GM12878 (cell line): ENCODE measurements at regions not wholly inside any gene's neighbourhood (a gene's known extent, or its start where the extent isn't known, plus 50 kb on each side); places are given as distances from the start of the nearest gene placed in this dataset.

Source experiments
- ATAC-seq: fragments of 200-7000 bp; cut with Tn5 transposase; 3 replicates; pipeline ENCODE4 v1.9.1; 2020; ENCODE audit warnings: mild to moderate bottlenecking, moderate library complexity
- BruUV-seq: library from RNA; stranded (reverse); fragments of 400-500 nt; replicated peaks from 2 replicates; lab custom pipeline; 2021; lab: Mats Ljungman, UMichigan
- CTCF ChIA-PET: fragments of 300-600 bp; sonication (Branson Sonifier 250); formaldehyde crosslinking; extraction: SDS; loops from one replicate; lab custom pipeline; 2021; ENCODE audit warnings: inconsistent platforms; lab: Yijun Ruan, JAX
- POLR2A ChIA-PET: fragments of 350-600 bp; formaldehyde crosslinking; extraction: SDS; loops from one replicate; lab custom pipeline; 2021; ENCODE audit warnings: inconsistent platforms; lab: Charles Lee
- RAD21 ChIA-PET: fragments of 300-600 bp; sonication (Branson Sonifier 250); formaldehyde crosslinking; loops from one replicate; lab custom pipeline; 2023; ENCODE audit warnings: antibody characterized with exemption; ENCODE audit not compliant: unreplicated experiment; lab: Charles Lee
- SMC1A ChIA-PET: fragments of 300-600 bp; sonication (Branson Sonifier 250); formaldehyde crosslinking; loops from one replicate; lab custom pipeline; 2023; ENCODE audit not compliant: unreplicated experiment, uncharacterized antibody; lab: Charles Lee
- DNase-seq: peaks from one replicate; pipeline ENCODE4 v3.0.0-alpha.2; 2011; ENCODE audit warnings: low read depth, low spot score
- FAIRE-seq: peaks from 3 replicates; lab custom pipeline; 2011; peaks lifted over from hg19 to GRCh38; lab: Jason Lieb, UNC
- H2AFZ ChIP-seq: 2 replicates; pipeline ENCODE4 v1.6.0; 2011; ENCODE audit warnings: low read depth, low read length, control low read depth; ENCODE audit not compliant: control insufficient read depth
- H3K27ac ChIP-seq: 2 replicates; pipeline ENCODE4 v1.5.1; 2011; ENCODE audit warnings: control low read depth; ENCODE audit not compliant: control insufficient read depth, insufficient read depth
- H3K27me3 ChIP-seq, 2 experiments: replicated peaks in 1 of 2; 2 replicates each; pipeline versions ENCODE4 v1.6.0 to v1.6.1; 2011; ENCODE audit warnings: low read length in 1 of 2; ENCODE audit not compliant: control insufficient read depth in 2 of 2, insufficient read depth in 2 of 2
- H3K36me3 ChIP-seq, 2 experiments: 2 replicates each; pipeline ENCODE4 v1.5.1; 2011; ENCODE audit warnings: low read length in 1 of 2; ENCODE audit not compliant: control insufficient read depth in 2 of 2, insufficient read depth in 2 of 2
- H3K4me1 ChIP-seq: 2 replicates; pipeline ENCODE4 v1.6.1; 2011; ENCODE audit warnings: mild to moderate bottlenecking, low read length, moderate library complexity, mixed read lengths; ENCODE audit not compliant: control insufficient read depth, insufficient read depth
- H3K4me2 ChIP-seq: 2 replicates; pipeline ENCODE4 v1.6.0; 2011; ENCODE audit warnings: control low read depth; ENCODE audit not compliant: control insufficient read depth, insufficient read depth
- H3K4me3 ChIP-seq: fragments of 200-600 bp; sonication (generic); 2 replicates; pipeline ENCODE4 v1.5.1; 2016
- H3K79me2 ChIP-seq: 2 replicates; pipeline ENCODE4 v1.6.0; 2011; ENCODE audit warnings: low read length; ENCODE audit not compliant: control insufficient read depth, insufficient read depth
- H3K9ac ChIP-seq: 2 replicates; pipeline ENCODE4 v1.8.0; 2011; ENCODE audit warnings: low read length, control low read depth, mixed read lengths; ENCODE audit not compliant: control insufficient read depth, insufficient read depth
- H3K9me3 ChIP-seq: replicated peaks from 3 replicates; pipeline ENCODE4 v1.5.1; 2011; ENCODE audit warnings: mild to moderate bottlenecking, low read length; ENCODE audit not compliant: control insufficient read depth, insufficient read depth
- H4K20me1 ChIP-seq: 2 replicates; pipeline ENCODE4 v1.6.0; 2011; ENCODE audit not compliant: control insufficient read depth, insufficient read depth
- SP1 ChIP-seq: IDR thresholded peaks from one replicate; pipeline ENCODE4 v1.6.1; 2011; ENCODE audit warnings: low read depth, low read length
- SPI1 ChIP-seq: IDR thresholded peaks from 2 replicates; pipeline ENCODE4 v1.6.1; 2011; ENCODE audit warnings: low read depth, mild to moderate bottlenecking, low read length, moderate library complexity, borderline replicate concordance; ENCODE audit not compliant: insufficient read depth
- SREBF1 ChIP-seq: IDR thresholded peaks from 2 replicates; pipeline ENCODE4 v1.6.1; 2012; ENCODE audit warnings: mild to moderate bottlenecking, low read length
- ZNF24 ChIP-seq: fragments of 450-650 bp; IDR thresholded peaks from 2 replicates; pipeline ENCODE4 v1.6.1; 2017; ENCODE audit warnings: antibody characterized with exemption, mild to moderate bottlenecking
- WGBS: methylation state at CpG from one replicate; pipeline ENCODE4 v1.1.6; 2016; ENCODE audit warnings: low lambda C conversion rate; ENCODE audit not compliant: insufficient replicate concordance, insufficient coverage; ENCODE audit errors: missing lambda C conversion rate; 5-methylcytosine and 5-hydroxymethylcytosine counted together
- in situ Hi-C: fragments of 300-500 bp; cut with MboI; formaldehyde crosslinking; loops from 9 replicates; pipeline ENCODE4 v1.14.3; 2018; ENCODE audit warnings: mixed read lengths
- intact Hi-C: fragments of 100-400 bp; cut with micrococcal nuclease; formaldehyde crosslinking; loops from one replicate; pipeline ENCODE4 v1.14.2; 2022; ENCODE audit not compliant: unreplicated experiment
- TF ChIP-seq, protein P1 (sequence below): IDR thresholded peaks from 2 replicates; pipeline ENCODE4 v1.6.1; 2012; ENCODE audit warnings: low read depth, low read length, improper control_type of control experiment
- TF ChIP-seq, protein P2 (sequence below): fragments of 450-650 bp; IDR thresholded peaks from 2 replicates; pipeline ENCODE4 v1.6.1; 2016; ENCODE audit warnings: mild to moderate bottlenecking

DNA sequence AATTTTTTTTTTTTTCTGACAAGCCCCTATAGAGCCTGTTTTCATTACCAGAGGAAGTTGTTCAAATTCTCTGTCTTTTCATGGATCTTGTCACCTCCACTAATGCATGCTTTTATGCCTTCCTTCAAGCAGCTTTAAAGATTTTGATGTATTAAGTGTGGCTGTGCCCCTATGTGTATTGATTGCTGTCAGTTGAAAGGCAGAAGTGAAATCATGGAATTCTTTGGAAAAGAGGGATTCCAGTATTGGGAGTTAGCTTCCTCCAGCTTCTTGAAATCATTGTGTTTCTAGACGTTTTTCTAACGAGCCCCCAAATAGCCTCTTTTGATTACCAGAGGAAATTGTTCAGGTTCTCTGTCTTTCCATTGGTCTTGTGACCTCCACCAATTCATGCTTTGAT is 655.6 kb downstream of the NLGN4Y start:
- no peaks in the 10 kb centered on the region for H3K36me3 ChIP-seq
- H3K27ac ChIP-seq = no peak overlapping the region
- no CpG with 5 or more reads among the region's 2 CpGs for WGBS
- intact Hi-C loops = no loop called here
- H3K9me3 ChIP-seq = no peaks in the 10 kb centered on the region
- BruUV-seq = no TSS peak
- TF ChIP-seq ZNF24 (no peak), SREBF1 (no peak), SP1 (no peak)
- TF ChIP-seq, all 136 proteins: peak for 0
- H2AFZ ChIP-seq = no peak overlapping the region
- H3K9ac ChIP-seq = no peak overlapping the region
- POLR2A ChIA-PET = no interaction called here
- RAD21 ChIA-PET = no interaction called here
- DNase-seq (no peak), FAIRE-seq (no peak), ATAC-seq (no peak)
- CTCF ChIA-PET = no interaction called here
- in situ Hi-C loops = no loop called here
- H3K79me2 ChIP-seq = no peaks in the 10 kb centered on the region
- no peaks in the 10 kb centered on the region for H3K4me1 ChIP-seq
- SMC1A ChIA-PET = no interaction called here
- H3K4me3 ChIP-seq = no peak overlapping the region
- no peak overlapping the region for H3K4me2 ChIP-seq
- H3K27me3 ChIP-seq = no peaks in the 10 kb centered on the region
- H4K20me1 ChIP-seq = no peaks in the 10 kb centered on the region

DNA sequence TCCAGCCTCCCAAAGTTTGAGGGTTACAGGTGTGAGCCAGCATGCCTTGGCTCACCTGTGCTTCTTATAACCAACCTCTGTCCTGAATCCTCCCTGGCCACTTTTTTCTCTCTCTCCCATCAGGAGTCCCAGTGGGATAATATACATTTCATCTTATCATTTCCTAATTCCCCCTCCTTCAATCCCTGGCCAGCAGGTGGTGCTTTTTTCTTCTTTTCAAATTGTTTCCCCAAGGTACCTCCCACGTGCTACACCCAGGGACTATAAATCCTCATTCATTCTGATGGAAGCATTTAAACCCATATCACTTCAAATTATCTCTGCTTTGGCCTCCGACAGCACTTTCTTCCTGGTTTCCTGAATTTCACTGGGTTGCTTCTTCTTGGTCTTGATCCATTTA is 704.7 kb downstream of the NLGN4Y start:
- intact Hi-C loops = no loop called here

More for the DNA sequence above, 704.7 kb downstream of the NLGN4Y start:
- no peak overlapping the region for H2AFZ ChIP-seq
- no peak for FAIRE-seq
- no peak for DNase-seq
- H3K79me2 ChIP-seq = no peaks in the 10 kb centered on the region
- ATAC-seq = no peak
- POLR2A ChIA-PET = no interaction called here
- H3K4me3 ChIP-seq = no peak overlapping the region
- H4K20me1 ChIP-seq = no peaks in the 10 kb centered on the region
- SMC1A ChIA-PET = no interaction called here
- CTCF ChIA-PET = no interaction called here
- H3K27me3 ChIP-seq = no peaks in the 10 kb centered on the region
- H3K9me3 ChIP-seq = no peaks in the 10 kb centered on the region
- WGBS = no CpG with 5 or more reads among the region's 2 CpGs
- H3K36me3 ChIP-seq = no peaks in the 10 kb centered on the region
- no peak overlapping the region for H3K9ac ChIP-seq
- H3K4me2 ChIP-seq = no peak overlapping the region
- in situ Hi-C loops = no loop called here
- BruUV-seq = no TSS peak
- no peak for TF ChIP-seq SPI1
- TF ChIP-seq, protein P1, sequence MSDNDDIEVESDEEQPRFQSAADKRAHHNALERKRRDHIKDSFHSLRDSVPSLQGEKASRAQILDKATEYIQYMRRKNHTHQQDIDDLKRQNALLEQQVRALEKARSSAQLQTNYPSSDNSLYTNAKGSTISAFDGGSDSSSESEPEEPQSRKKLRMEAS = no peak
- TF ChIP-seq, protein P2, sequence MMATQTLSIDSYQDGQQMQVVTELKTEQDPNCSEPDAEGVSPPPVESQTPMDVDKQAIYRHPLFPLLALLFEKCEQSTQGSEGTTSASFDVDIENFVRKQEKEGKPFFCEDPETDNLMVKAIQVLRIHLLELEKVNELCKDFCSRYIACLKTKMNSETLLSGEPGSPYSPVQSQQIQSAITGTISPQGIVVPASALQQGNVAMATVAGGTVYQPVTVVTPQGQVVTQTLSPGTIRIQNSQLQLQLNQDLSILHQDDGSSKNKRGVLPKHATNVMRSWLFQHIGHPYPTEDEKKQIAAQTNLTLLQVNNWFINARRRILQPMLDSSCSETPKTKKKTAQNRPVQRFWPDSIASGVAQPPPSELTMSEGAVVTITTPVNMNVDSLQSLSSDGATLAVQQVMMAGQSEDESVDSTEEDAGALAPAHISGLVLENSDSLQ = no peak
- RAD21 ChIA-PET = no interaction called here
- H3K4me1 ChIP-seq = no peaks in the 10 kb centered on the region
- no peak overlapping the region for H3K27ac ChIP-seq
